ENCODE measurements at regions not wholly inside any gene's neighbourhood (a gene's known extent, or its start where the extent isn't known, plus 50 kb on each side); places are given as distances from the start of the nearest gene placed in this dataset.
"Not testable (repeated sequence)": the region's sequence is repeated elsewhere in the genome, so short reads cannot be mapped to it uniquely, and the experiment has no call there.

GRCh38 chr2:145541028-145541427 is 1021.1 kb upstream of the ZEB2 start:
- H3K4me1 ChIP-seq: no peaks in the 10 kb centered on the region
- no peak overlapping the region for H3K4me3 ChIP-seq
- H3K27me3 ChIP-seq: no peaks in the 10 kb centered on the region
- intact Hi-C loops (cut with DNase I; ENCODE audit: low total_unique reads): no loop called here
- no peak overlapping the region for H3K27ac ChIP-seq
- TF ChIP-seq, protein P1, sequence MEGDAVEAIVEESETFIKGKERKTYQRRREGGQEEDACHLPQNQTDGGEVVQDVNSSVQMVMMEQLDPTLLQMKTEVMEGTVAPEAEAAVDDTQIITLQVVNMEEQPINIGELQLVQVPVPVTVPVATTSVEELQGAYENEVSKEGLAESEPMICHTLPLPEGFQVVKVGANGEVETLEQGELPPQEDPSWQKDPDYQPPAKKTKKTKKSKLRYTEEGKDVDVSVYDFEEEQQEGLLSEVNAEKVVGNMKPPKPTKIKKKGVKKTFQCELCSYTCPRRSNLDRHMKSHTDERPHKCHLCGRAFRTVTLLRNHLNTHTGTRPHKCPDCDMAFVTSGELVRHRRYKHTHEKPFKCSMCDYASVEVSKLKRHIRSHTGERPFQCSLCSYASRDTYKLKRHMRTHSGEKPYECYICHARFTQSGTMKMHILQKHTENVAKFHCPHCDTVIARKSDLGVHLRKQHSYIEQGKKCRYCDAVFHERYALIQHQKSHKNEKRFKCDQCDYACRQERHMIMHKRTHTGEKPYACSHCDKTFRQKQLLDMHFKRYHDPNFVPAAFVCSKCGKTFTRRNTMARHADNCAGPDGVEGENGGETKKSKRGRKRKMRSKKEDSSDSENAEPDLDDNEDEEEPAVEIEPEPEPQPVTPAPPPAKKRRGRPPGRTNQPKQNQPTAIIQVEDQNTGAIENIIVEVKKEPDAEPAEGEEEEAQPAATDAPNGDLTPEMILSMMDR (IDR thresholded peaks at IDR 0.05): no peak
- TF ChIP-seq POLR2A (IDR thresholded peaks at IDR 0.05): no peak
- H3K36me3 ChIP-seq: no peaks in the 10 kb centered on the region
- H3K9me3 ChIP-seq: no peaks in the 10 kb centered on the region
- no peak for DNase-seq

GRCh38 chr2:145538661-145539350 is 1018.9 kb upstream of the ZEB2 start:
- H3K4me1 ChIP-seq: no peaks in the 10 kb centered on the region
- intact Hi-C loops (cut with DNase I; ENCODE audit: low total_unique reads): no loop called here
- no peaks in the 10 kb centered on the region for H3K9me3 ChIP-seq
- no peaks in the 10 kb centered on the region for H3K36me3 ChIP-seq
- no peak overlapping the region for H3K4me3 ChIP-seq
- no peaks in the 10 kb centered on the region for H3K27me3 ChIP-seq
- DNase-seq: no peak
- TF ChIP-seq, protein P1 (IDR thresholded peaks at IDR 0.05): no peak
- TF ChIP-seq POLR2A (IDR thresholded peaks at IDR 0.05): no peak
- no peak overlapping the region for H3K27ac ChIP-seq

DNA sequence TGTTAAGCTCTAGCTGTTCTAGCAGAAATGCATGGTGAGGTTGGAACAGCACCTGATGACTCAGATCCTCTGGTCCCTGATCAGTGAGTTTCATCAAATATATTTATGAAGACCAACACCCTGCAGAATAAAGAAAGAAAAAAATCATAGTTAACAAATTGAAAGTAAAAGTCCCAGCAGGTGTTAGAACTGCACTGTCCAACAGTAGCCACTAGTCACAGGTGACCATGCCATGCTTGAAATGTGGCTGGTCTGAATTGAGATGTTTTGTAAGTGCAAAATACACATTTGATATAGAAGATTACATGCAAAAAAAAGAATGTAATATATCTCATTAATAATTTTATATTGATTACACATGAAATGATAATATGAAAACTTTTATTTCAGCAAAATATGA is 1010.7 kb upstream of the ZEB2 start:
- no peak overlapping the region for H3K27ac ChIP-seq
- no peaks in the 10 kb centered on the region for H3K9me3 ChIP-seq
- H3K36me3 ChIP-seq: no peaks in the 10 kb centered on the region
- H3K4me3 ChIP-seq: no peak overlapping the region
- no peaks in the 10 kb centered on the region for H3K4me1 ChIP-seq
- no peaks in the 10 kb centered on the region for H3K27me3 ChIP-seq
- DNase-seq: no peak
- TF ChIP-seq, protein P1 (IDR thresholded peaks at IDR 0.05): no peak
- intact Hi-C loops (cut with DNase I; ENCODE audit: low total_unique reads): no loop called here

DNA sequence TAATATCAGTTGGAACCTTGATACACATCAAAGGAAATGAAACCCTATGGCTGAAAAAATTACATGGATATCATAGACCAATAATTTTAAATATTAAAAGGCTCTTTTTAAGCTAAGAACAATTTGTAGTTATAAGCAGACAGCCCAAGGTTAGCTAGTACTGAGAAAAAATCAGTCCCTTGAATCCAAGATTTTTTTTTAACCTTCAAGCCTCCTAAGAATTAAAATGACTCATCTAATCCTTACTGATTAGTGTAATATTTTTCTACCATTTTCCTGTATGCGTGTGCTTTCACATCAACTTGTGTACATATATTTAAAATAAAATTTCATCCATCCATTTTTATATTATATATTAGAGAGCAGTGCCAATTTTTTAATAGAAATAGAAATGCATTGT is 1004.9 kb upstream of the ZEB2 start:
- no peaks in the 10 kb centered on the region for H3K4me1 ChIP-seq
- TF ChIP-seq POLR2A (IDR thresholded peaks at IDR 0.05): no peak
- TF ChIP-seq, protein P1 (IDR thresholded peaks at IDR 0.05): no peak

DNA sequence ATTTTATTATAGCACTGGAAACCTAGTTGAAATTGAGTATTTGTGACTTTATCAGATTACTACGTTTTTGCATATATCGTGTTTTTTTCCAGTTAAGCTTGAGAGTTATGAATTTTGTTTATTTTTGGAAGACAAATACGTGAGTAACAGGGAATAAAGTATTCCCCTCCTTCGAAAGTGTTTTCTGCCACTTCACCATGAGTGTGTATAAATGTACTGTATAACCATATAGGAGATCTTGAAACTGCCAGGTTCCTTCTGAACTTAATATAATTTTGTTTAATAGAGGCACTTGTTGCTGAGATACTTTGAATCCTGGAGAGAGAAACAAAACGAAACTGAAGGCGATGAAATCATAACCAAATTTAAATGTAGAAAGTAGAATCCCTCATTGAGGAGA is 1004.4 kb upstream of the ZEB2 start:
- Histone ChIP-seq H3K9me3 (no peaks in the 10 kb centered on the region), H3K4me3 (no peak overlapping the region), H3K36me3 (no peaks in the 10 kb centered on the region), H3K27ac (no peak overlapping the region), H3K4me1 (no peaks in the 10 kb centered on the region), H3K27me3 (no peaks in the 10 kb centered on the region)
- intact Hi-C loops (cut with DNase I; ENCODE audit: low total_unique reads): no loop called here
- no peak for TF ChIP-seq POLR2A (IDR thresholded peaks at IDR 0.05)
- TF ChIP-seq, protein P1 (IDR thresholded peaks at IDR 0.05): no peak
- no peak for DNase-seq

More for the DNA sequence above, 1004.9 kb upstream of the ZEB2 start:
- intact Hi-C loops (cut with DNase I; ENCODE audit: low total_unique reads): no loop called here
- no peak overlapping the region for H3K4me3 ChIP-seq
- no peaks in the 10 kb centered on the region for H3K27me3 ChIP-seq
- DNase-seq: no peak
- H3K36me3 ChIP-seq: no peaks in the 10 kb centered on the region
- no peaks in the 10 kb centered on the region for H3K9me3 ChIP-seq
- H3K27ac ChIP-seq: no peak overlapping the region

GRCh38 chr2:145519254-145519653 is 999.3 kb upstream of the ZEB2 start:
- H3K27ac ChIP-seq; DNase-seq; H3K4me1 ChIP-seq; H3K9me3 ChIP-seq; intact Hi-C loops (cut with DNase I; ENCODE audit: low total_unique reads); H3K27me3 ChIP-seq; H3K4me3 ChIP-seq; H3K36me3 ChIP-seq: not testable (repeated sequence)

All from uterus (tissue), 3 donors.